HG03108 (cell line): ENCODE measurements at regions not wholly inside any gene's neighbourhood (a gene's known extent, or its start where the extent isn't known, plus 50 kb on each side); places are given as distances from the start of the nearest gene placed in this dataset.
"Not testable (repeated sequence)": the region's sequence is repeated elsewhere in the genome, so short reads cannot be mapped to it uniquely, and the experiment has no call there.

Source experiments
- ATAC-seq: cut with Tn5 transposase; IDR thresholded peaks from one replicate; pipeline ENCODE4 v1.9.1; 2021; ENCODE audit warnings: moderate library complexity; ENCODE audit not compliant: unreplicated experiment

- ATAC-seq: no peak
These were observed 235.9 kb downstream of the SUCLG1 start for GRCh38 chr2:84223191-84223590.

DNA sequence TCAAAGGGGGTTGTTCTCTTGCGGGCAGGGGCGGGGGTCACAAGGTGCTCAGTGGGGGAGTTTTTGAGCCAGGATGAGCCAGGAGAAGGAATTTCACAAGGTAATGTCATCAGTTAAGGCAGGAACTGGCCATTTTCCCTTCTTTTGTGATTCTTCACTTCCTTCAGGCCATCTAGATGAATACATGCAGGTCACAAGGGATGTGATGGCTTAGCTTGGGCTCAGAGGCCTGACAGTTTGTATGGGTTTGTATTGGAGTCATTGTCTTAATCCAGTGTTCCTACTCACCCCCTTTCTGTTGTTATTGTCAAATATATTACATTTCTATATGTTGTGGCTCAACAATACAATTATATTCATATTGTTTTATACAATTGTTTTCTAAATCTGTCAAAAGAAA, 238.0 kb downstream of the SUCLG1 start:
- not testable (repeated sequence) for ATAC-seq

DNA sequence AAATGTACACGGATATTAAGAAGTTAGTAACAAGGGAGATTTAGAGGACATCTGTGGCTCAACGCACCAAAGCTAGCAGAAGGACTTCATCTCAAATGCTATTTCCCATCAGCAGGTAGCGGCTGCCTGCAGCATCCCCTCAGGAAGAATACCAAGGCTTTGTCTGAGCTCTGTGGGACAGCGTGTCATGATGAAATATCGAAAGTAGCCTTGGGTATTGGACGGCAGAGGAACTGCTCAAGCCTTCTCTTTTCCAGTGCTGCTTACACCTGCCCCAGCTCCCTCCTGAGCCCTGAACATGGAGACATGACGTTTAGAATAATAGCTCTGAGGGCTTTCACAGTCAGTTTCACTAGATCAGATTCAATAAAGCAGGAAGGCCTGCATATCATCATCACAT, 241.6 kb downstream of the SUCLG1 start:
- ATAC-seq: no peak

GRCh38 chr2:84214455-84214854, 244.6 kb downstream of the SUCLG1 start:
- no peak for ATAC-seq

DNA sequence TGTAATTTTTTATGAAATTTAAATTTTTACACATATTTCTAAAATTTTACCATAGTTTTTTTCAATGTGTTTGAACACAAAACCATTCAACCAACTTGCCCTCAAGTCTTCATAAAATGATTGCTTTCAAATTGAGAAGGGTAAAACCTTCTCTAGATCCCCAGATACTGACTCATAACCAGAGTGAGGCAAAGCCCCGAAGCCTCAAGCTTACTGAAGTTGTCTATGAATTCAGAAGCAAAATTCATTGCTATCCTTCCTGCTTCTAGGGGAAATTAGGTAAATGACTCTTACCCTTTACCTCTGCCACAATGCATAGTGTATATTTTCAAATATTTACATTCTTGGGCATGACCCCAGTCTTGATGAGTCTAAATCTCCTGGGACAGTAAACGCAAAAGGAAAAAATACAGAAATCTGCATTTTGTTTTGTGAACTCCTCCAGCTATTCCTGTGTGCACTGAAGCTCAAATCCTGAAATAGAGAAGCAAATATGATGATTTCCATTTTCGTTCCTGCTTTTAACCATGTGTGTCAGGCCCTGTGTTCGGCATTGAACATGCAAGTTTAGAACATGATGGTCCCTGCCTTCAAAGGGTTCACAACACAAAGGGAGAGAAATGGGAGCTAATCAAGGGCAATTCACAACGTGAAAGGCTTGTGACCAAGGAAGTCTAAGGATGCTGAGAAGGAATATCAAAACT, 246.3 kb downstream of the SUCLG1 start:
- ATAC-seq: peak; percentile 83

DNA sequence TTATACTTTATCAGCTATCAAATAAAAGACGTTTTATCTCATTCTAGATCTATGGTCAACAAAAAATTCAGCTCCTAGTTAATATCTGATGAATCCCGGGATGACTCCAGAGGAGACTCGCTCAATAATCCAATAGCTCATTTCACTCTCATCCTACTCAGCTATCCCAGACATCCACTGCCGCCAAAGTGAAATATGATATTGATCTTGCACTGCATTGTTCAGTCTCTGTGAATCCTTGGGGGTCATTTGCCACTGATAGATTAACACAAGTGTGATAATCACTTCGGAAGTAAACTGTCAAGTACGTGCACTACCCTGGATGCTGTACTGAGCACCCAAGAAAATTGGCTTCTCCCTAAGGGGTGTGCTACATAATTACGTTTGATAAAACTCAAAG, 249.1 kb downstream of the SUCLG1 start:
- no peak for ATAC-seq

DNA sequence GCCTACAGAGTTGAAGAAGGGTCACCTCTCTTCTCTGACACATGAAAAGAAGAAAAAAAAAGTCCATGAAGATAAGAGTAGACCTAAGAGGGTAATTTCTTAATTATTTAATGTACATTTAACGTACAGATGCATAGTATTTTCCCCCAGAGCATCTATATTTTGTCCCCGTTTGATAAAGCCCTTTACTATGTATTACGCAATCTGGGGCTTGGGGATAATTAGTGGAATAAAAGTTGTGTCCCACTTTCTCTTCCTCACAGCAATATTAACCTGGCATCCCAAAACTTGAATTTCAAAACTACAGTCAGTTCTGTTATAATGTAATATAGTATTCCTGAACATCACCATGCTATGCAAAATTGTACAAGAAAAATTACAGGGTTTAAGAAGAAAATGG, 254.1 kb downstream of the SUCLG1 start:
- ATAC-seq: no peak

DNA sequence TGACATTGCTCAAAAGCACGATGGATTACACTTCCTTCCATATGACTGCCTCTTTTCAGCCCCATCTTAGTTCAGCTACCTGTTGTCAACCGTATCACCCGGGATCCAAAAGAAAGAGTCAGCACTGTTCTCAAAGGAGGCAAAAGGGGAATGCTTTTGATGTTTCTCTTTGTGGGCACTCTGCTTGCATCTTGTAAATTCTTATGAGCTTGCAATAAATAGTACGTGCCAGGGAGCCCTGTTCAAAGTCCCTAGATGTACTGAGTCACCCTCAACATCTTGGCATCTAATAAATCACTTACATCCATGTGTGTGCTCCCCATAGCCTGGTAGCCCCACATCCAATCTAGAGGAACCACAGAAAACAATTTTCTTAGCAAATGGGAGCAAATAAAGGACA, 256.9 kb downstream of the SUCLG1 start:
- no peak for ATAC-seq

GRCh38 chr2:84201158-84201557, 257.9 kb downstream of the SUCLG1 start:
- no peak for ATAC-seq

DNA sequence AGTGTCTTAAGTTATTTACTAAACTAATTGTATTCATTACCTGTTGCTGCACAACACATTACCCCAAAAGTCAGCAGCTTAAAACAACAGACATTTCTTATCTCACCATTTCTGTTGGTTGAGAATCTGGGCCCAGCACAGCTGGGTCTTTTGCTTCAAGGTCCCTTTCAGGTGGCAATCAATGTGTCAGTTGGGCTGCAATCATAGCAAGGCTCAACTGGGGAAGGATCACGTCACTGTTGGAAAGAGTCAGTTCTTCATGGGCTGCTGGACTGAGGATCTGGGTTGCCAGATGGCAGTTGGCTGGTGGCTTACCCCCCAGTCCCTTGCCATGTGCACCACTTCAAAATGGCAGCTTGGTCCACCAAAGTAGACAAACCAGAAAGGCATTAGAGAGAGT, 261.2 kb downstream of the SUCLG1 start:
- ATAC-seq: no peak

DNA sequence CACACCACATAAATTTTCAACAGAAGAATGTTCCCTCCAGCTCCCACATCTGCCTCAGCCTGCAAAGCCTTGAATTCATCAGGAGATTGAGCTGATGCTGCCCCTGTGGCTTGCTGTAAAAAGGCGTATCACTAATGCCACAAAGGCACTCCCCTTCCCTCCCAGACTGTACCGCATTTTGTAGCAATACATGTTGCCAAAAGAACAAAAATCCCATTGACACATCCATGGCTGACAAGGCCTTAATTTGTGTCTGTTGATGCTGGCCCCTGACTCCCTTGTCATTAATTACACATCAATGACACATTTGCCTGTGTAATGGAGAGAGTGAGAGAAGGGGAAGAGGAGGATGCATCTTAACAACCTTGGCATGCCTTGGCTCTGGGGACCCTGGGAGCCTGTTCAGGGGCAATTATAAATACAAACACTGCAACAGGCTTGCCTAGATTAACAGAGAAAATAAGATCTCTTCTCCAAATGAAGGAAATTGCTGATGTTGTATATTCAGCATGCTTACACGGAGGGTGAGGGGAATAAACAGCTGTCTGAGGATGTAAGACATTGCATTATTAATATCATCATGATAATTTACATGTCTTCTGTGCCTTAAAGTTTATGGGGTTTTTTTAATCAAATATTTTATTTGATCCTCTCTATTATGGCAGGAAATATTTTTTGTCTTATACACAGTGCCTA, 264.0 kb downstream of the SUCLG1 start:
- ATAC-seq: no peak

DNA sequence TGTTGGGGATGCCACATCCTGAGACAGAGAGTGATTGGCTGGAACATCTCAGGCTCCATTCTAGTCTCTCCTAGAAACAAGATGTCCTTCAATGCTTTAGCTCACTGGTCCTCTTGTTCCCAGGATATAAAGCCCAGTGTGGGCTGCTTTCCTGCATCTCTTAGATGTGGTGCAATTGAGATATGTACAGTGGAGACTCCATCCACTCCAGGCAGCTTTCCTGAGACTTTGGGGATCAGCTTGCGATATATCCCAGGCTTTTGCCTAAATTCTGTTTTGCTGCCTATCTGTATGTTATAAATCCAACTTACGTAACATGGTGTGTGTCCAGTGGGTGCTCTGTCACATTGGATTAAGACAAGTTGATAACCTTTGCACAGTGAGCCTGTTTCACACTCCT, 264.9 kb downstream of the SUCLG1 start:
- ATAC-seq: no peak

DNA sequence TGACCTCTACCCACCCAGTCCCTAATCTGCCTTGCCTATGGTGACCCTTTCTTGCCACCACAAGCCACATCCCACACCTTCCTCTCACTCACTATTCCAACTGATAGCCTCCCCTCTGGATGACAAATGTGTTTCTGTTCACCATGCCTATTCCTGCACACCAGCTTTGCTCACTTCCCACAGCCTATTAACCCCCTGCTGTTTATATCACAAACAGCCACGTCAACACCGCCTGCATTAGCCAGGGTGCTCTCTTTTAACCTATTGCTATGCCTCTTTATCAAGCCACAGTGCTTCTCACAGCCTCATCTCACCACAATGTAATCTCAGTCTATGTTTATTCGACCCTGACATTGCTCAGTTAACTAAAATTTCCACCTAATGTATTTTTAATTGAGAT, 271.8 kb downstream of the SUCLG1 start:
- no peak for ATAC-seq

DNA sequence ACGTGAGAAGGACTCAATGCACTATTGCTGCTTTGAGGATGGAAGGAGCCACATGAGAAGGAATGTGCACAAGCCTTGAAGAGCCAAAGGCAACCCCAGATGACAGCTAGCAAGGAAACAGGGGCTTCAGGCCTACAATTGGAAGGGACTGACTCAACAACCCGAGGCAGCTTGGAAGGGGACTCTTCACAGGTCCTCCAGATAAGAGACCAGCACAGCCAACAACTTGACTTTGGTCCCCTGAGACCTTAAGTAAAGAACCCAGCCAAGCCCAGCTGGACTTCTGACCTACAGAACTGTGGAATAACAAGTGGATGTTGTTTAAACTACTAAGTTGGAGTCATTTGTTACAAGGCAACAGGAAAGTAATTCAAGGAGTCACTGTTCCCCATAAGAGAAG, 277.2 kb downstream of the SUCLG1 start:
- no peak for ATAC-seq

DNA sequence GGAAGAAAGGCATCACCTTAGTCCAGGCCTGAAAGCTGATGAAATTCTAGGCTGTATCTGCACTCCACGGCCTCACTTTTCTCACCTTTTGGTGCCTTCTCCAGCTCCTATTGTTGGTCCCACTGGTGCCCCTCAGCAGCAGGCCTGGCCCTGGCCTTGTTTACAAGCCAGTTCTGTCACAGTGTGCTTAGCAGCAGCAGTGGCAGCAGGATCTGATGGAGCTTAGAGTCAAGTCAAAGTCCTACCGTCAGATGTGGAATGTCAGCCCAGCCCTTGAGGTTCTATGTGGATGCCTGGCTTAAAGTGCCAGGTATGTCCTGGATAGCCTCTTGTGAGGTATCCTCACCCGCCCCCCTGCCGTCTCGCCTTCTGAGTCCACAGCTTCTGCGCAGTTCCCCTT, 281.3 kb downstream of the SUCLG1 start:
- ATAC-seq: no peak

- no peak for ATAC-seq
These were observed 283.1 kb downstream of the SUCLG1 start for GRCh38 chr2:84175970-84176369.

DNA sequence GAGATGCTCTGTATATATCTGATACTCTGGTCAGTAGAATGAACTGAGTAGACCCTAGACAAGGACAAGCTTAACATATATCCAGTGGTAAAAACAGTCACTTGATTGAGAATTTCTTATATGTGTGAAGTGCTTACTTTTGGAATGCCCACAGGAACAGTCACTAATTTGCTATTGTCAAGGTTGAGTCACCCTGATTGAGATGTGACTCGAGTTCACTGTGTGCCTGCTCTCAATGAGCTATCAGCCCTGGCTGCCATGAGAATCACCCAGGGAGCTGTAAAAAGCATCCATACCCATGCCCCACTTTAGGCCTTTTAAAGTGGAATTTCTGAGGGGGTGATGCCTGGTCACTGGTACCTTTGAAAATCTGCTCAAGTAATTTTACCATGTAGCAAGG, 283.7 kb downstream of the SUCLG1 start:
- ATAC-seq: no peak

DNA sequence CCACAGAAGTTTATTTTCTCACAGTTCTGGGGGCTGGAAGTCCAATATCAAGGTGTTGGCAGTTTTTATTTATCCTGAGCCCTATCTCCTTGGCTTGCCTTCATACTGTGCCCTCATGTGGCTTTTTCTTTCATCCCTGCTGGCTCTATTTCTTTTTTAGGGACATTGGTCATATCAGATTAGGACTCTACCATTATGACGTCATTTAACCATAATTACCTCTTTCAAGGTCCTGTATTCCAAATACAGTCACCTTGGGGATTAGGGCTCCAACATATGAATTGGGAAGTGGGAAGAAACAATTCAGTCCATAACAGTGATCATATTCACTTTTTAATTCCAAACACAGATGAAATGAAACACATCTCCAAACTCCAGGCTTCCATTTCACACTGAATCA, 286.0 kb downstream of the SUCLG1 start:
- ATAC-seq: no peak

DNA sequence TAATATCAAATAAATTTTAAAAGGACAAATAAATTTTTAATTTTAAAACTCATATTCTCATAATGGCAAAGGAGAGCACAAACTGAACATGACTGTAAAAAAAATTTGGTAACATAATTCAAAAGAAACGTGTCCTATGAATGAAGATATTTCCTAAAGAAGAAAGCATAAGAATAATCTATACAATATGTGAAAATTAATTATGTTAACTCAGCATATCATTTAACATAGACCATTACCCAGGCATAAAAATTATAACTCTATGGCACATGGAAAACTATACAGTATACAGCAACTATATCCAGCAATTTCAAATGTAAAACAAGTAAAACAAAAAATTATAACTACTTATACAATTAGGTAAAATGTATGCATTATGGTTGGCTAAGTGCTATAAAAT, 288.1 kb downstream of the SUCLG1 start:
- ATAC-seq: no peak

GRCh38 chr2:84169871-84170270, 289.2 kb downstream of the SUCLG1 start:
- no peak for ATAC-seq

- ATAC-seq: not testable (repeated sequence)
These were observed 290.5 kb downstream of the SUCLG1 start for GRCh38 chr2:84168552-84168951.

- no peak for ATAC-seq
These were observed 293.8 kb downstream of the SUCLG1 start for GRCh38 chr2:84165256-84165655.

GRCh38 chr2:84160453-84160852, 298.6 kb downstream of the SUCLG1 start:
- no peak for ATAC-seq
